Activated naive CD4-positive, alpha-beta T cell treated with anti-CD3 and anti-CD28 coated beads, Interleukin-2, amount 10 ng/mL, durations not matched to agents 7 days and 5 days (primary cell): ENCODE measurements at regions not wholly inside any gene's neighbourhood (a gene's known extent, or its start where the extent isn't known, plus 50 kb on each side); places are given as distances from the start of the nearest gene placed in this dataset.

Experiments
- CTCF ChIA-PET: fragments of 350-600 bp; sonication (Branson Sonifier 250); formaldehyde crosslinking; loops from one replicate; lab custom pipeline; 2021; ENCODE audit warnings: antibody characterized with exemption; lab: Charles Lee
- DNase-seq: peaks from one replicate; pipeline ENCODE4 v3.0.0-alpha.2; 2020
- H3K27ac Mint-ChIP-seq: one replicate; pipeline ENCODE4 v1.8.0; 2021; ENCODE audit warnings: mild to moderate bottlenecking, moderate library complexity, mixed read lengths
- H3K27me3 Mint-ChIP-seq: one replicate; pipeline ENCODE4 v1.8.0; 2021; ENCODE audit warnings: mild to moderate bottlenecking, mixed read lengths
- H3K36me3 Mint-ChIP-seq: one replicate; pipeline ENCODE4 v1.8.0; 2021; ENCODE audit warnings: mixed read lengths
- H3K4me1 Mint-ChIP-seq: one replicate; pipeline ENCODE4 v1.8.0; 2021; ENCODE audit warnings: mixed read lengths
- H3K4me3 Mint-ChIP-seq: one replicate; pipeline ENCODE4 v1.8.0; 2021; ENCODE audit warnings: mild to moderate bottlenecking, moderate library complexity, mixed read lengths
- H3K9me3 Mint-ChIP-seq: one replicate; pipeline ENCODE4 v1.8.0; 2021; ENCODE audit warnings: mixed read lengths

GRCh38 chr1:218494449-218494852 is 149.3 kb downstream of the TGFB2 start:
- Mint-ChIP-seq H3K27me3 (no peaks in the 10 kb centered on the region), H3K27ac (no peak overlapping the region), H3K4me1 (no peaks in the 10 kb centered on the region), H3K36me3 (no peaks in the 10 kb centered on the region), H3K4me3 (no peak overlapping the region), H3K9me3 (no peaks in the 10 kb centered on the region)
- CTCF ChIA-PET = no interaction called here
- no peak for DNase-seq

- no peak overlapping the region for H3K27ac Mint-ChIP-seq
- CTCF ChIA-PET = no interaction called here
- no peaks in the 10 kb centered on the region for H3K9me3 Mint-ChIP-seq
- H3K4me1 Mint-ChIP-seq = no peaks in the 10 kb centered on the region
- no peaks in the 10 kb centered on the region for H3K27me3 Mint-ChIP-seq
- no peaks in the 10 kb centered on the region for H3K36me3 Mint-ChIP-seq
- H3K4me3 Mint-ChIP-seq = no peak overlapping the region
- no peak for DNase-seq
These were observed 150.8 kb downstream of the TGFB2 start for GRCh38 chr1:218495931-218496330.

GRCh38 chr1:218496561-218496960 is 151.4 kb downstream of the TGFB2 start:
- H3K9me3 Mint-ChIP-seq = no peaks in the 10 kb centered on the region
- CTCF ChIA-PET = no interaction called here
- H3K27me3 Mint-ChIP-seq = no peaks in the 10 kb centered on the region
- H3K4me3 Mint-ChIP-seq = no peak overlapping the region
- no peak for DNase-seq
- H3K4me1 Mint-ChIP-seq = no peaks in the 10 kb centered on the region
- no peaks in the 10 kb centered on the region for H3K36me3 Mint-ChIP-seq
- H3K27ac Mint-ChIP-seq = no peak overlapping the region

GRCh38 chr1:218498056-218498938 is 153.2 kb downstream of the TGFB2 start:
- no peaks in the 10 kb centered on the region for H3K9me3 Mint-ChIP-seq
- no peak overlapping the region for H3K4me3 Mint-ChIP-seq
- CTCF ChIA-PET = no interaction called here
- no peaks in the 10 kb centered on the region for H3K4me1 Mint-ChIP-seq
- no peaks in the 10 kb centered on the region for H3K36me3 Mint-ChIP-seq
- no peaks in the 10 kb centered on the region for H3K27me3 Mint-ChIP-seq
- no peak overlapping the region for H3K27ac Mint-ChIP-seq
- DNase-seq = no peak

GRCh38 chr1:218499011-218499691 is 154.0 kb downstream of the TGFB2 start:
- no peaks in the 10 kb centered on the region for H3K36me3 Mint-ChIP-seq
- CTCF ChIA-PET = no interaction called here
- no peaks in the 10 kb centered on the region for H3K4me1 Mint-ChIP-seq
- H3K27ac Mint-ChIP-seq = no peak overlapping the region
- no peak overlapping the region for H3K4me3 Mint-ChIP-seq
- H3K9me3 Mint-ChIP-seq = no peaks in the 10 kb centered on the region
- no peak for DNase-seq
- no peaks in the 10 kb centered on the region for H3K27me3 Mint-ChIP-seq

- no peak for DNase-seq
- Mint-ChIP-seq H3K27ac (no peak overlapping the region), H3K9me3 (no peaks in the 10 kb centered on the region), H3K4me3 (no peak overlapping the region), H3K27me3 (no peaks in the 10 kb centered on the region), H3K36me3 (no peaks in the 10 kb centered on the region), H3K4me1 (no peaks in the 10 kb centered on the region)
- CTCF ChIA-PET = no interaction called here
These were observed 154.8 kb downstream of the TGFB2 start for GRCh38 chr1:218499911-218500310.

GRCh38 chr1:218501161-218501560 is 156.0 kb downstream of the TGFB2 start:
- no peak for DNase-seq
- Mint-ChIP-seq H3K9me3 (peaks cover 1% of the 10 kb centered on the region), H3K27ac (no peak overlapping the region), H3K4me3 (no peak overlapping the region), H3K36me3 (no peaks in the 10 kb centered on the region), H3K4me1 (no peaks in the 10 kb centered on the region), H3K27me3 (no peaks in the 10 kb centered on the region)
- CTCF ChIA-PET = no interaction called here

GRCh38 chr1:218502383-218502782 is 157.2 kb downstream of the TGFB2 start:
- Mint-ChIP-seq H3K27ac (no peak overlapping the region), H3K27me3 (no peaks in the 10 kb centered on the region), H3K9me3 (peaks cover 7% of the 10 kb centered on the region), H3K4me1 (no peaks in the 10 kb centered on the region), H3K36me3 (no peaks in the 10 kb centered on the region), H3K4me3 (no peak overlapping the region)
- DNase-seq = no peak
- CTCF ChIA-PET = no interaction called here

- no peaks in the 10 kb centered on the region for H3K36me3 Mint-ChIP-seq
- no peak overlapping the region for H3K27ac Mint-ChIP-seq
- no peaks in the 10 kb centered on the region for H3K4me1 Mint-ChIP-seq
- no peak for DNase-seq
- CTCF ChIA-PET = no interaction called here
- H3K4me3 Mint-ChIP-seq = no peak overlapping the region
- peaks cover 14% of the 10 kb centered on the region for H3K9me3 Mint-ChIP-seq
- H3K27me3 Mint-ChIP-seq = no peaks in the 10 kb centered on the region
These were observed 158.0 kb downstream of the TGFB2 start for GRCh38 chr1:218503102-218503501.

GRCh38 chr1:218507355-218508002 is 162.3 kb downstream of the TGFB2 start:
- peaks cover 19% of the 10 kb centered on the region for H3K9me3 Mint-ChIP-seq
- H3K4me3 Mint-ChIP-seq = no peak overlapping the region
- no peaks in the 10 kb centered on the region for H3K27me3 Mint-ChIP-seq
- DNase-seq = no peak
- H3K36me3 Mint-ChIP-seq = no peaks in the 10 kb centered on the region
- H3K27ac Mint-ChIP-seq = no peak overlapping the region
- H3K4me1 Mint-ChIP-seq = no peaks in the 10 kb centered on the region
- CTCF ChIA-PET = no interaction called here

- peaks cover 22% of the 10 kb centered on the region for H3K9me3 Mint-ChIP-seq
- H3K27ac Mint-ChIP-seq = no peak overlapping the region
- H3K27me3 Mint-ChIP-seq = no peaks in the 10 kb centered on the region
- H3K4me3 Mint-ChIP-seq = no peak overlapping the region
- H3K4me1 Mint-ChIP-seq = no peaks in the 10 kb centered on the region
- H3K36me3 Mint-ChIP-seq = no peaks in the 10 kb centered on the region
- CTCF ChIA-PET = no interaction called here
- DNase-seq = no peak
These were observed 165.1 kb downstream of the TGFB2 start for GRCh38 chr1:218510153-218510772.

- DNase-seq = no peak
- H3K4me3 Mint-ChIP-seq = no peak overlapping the region
- no peaks in the 10 kb centered on the region for H3K36me3 Mint-ChIP-seq
- no peaks in the 10 kb centered on the region for H3K4me1 Mint-ChIP-seq
- CTCF ChIA-PET = no interaction called here
- H3K27ac Mint-ChIP-seq = no peak overlapping the region
- peaks cover 6% of the 10 kb centered on the region for H3K9me3 Mint-ChIP-seq
- H3K27me3 Mint-ChIP-seq = no peaks in the 10 kb centered on the region
These were observed 168.2 kb downstream of the TGFB2 start for GRCh38 chr1:218513328-218513727.

GRCh38 chr1:218514689-218515088 is 169.6 kb downstream of the TGFB2 start:
- Mint-ChIP-seq H3K4me3 (no peak overlapping the region), H3K36me3 (no peaks in the 10 kb centered on the region), H3K27ac (no peak overlapping the region), H3K27me3 (peaks cover 4% of the 10 kb centered on the region), H3K9me3 (peaks cover 3% of the 10 kb centered on the region), H3K4me1 (no peaks in the 10 kb centered on the region)
- no peak for DNase-seq
- CTCF ChIA-PET = no interaction called here

- DNase-seq = no peak
- H3K27me3 Mint-ChIP-seq = peaks cover 4% of the 10 kb centered on the region
- H3K36me3 Mint-ChIP-seq = no peaks in the 10 kb centered on the region
- CTCF ChIA-PET = no interaction called here
- H3K9me3 Mint-ChIP-seq = peaks cover 3% of the 10 kb centered on the region
- H3K4me3 Mint-ChIP-seq = no peak overlapping the region
- H3K4me1 Mint-ChIP-seq = no peaks in the 10 kb centered on the region
- H3K27ac Mint-ChIP-seq = no peak overlapping the region
These were observed 171.4 kb downstream of the TGFB2 start for GRCh38 chr1:218516526-218516925.
